Uterus (tissue), 2 donors: ENCODE measurements at regions not wholly inside any gene's neighbourhood (a gene's known extent, or its start where the extent isn't known, plus 50 kb on each side); places are given as distances from the start of the nearest gene placed in this dataset.

Experiments used
- POLR2A ChIP-seq, 2 donors: fragments of 450-650 bp; IDR thresholded peaks; one replicate each; pipeline ENCODE4 v1.6.1; 2016; ENCODE audit warnings: antibody characterized with exemption in 2 of 2, mild to moderate bottlenecking in 1 of 2, moderate library complexity in 1 of 2
- TF ChIP-seq, protein P1 (sequence below), 4 experiments: fragments of 200-600 bp in 2 of 4; fragments of 450-650 bp in 2 of 4; sonication (generic) in 2 of 4; IDR thresholded peaks; one replicate each; pipeline ENCODE4 v1.5.1; 2016 to 2019; ENCODE audit warnings: antibody characterized with exemption in 4 of 4, mild to moderate bottlenecking in 2 of 4, moderate library complexity in 1 of 4

DNA sequence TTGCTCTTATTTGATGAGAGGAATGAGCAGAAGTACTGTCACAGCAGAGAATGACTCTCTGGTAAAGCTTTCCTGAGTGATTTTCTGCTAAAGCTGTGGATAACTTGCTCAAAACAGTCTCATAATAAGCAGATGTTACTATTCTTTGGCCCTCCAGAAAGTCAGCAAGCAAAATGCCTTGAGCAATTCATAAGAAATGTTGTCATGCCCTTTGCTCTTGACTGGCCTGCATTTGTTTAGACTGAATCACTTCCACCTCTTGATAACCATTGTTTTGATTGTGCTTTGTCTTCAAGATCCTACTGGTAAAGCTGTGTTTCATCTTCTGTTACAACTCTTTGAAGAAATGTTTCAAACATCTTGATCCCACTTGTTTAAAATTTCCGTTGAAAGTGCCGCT is 457.9 kb upstream of the FOXG1 start:
- TF ChIP-seq, protein P1, sequence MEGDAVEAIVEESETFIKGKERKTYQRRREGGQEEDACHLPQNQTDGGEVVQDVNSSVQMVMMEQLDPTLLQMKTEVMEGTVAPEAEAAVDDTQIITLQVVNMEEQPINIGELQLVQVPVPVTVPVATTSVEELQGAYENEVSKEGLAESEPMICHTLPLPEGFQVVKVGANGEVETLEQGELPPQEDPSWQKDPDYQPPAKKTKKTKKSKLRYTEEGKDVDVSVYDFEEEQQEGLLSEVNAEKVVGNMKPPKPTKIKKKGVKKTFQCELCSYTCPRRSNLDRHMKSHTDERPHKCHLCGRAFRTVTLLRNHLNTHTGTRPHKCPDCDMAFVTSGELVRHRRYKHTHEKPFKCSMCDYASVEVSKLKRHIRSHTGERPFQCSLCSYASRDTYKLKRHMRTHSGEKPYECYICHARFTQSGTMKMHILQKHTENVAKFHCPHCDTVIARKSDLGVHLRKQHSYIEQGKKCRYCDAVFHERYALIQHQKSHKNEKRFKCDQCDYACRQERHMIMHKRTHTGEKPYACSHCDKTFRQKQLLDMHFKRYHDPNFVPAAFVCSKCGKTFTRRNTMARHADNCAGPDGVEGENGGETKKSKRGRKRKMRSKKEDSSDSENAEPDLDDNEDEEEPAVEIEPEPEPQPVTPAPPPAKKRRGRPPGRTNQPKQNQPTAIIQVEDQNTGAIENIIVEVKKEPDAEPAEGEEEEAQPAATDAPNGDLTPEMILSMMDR (IDR thresholded peaks at IDR 0.05): no peak
- TF ChIP-seq POLR2A (IDR thresholded peaks at IDR 0.05): no peak
